Hepatocyte (in vitro differentiated cells): ENCODE measurements at regions not wholly inside any gene's neighbourhood (a gene's known extent, or its start where the extent isn't known, plus 50 kb on each side); places are given as distances from the start of the nearest gene placed in this dataset.

Experiments
- CTCF ChIP-seq: fragments of 200-600 bp; sonication (generic); IDR thresholded peaks from 2 replicates; pipeline ENCODE4 v1.5.1; 2016; ENCODE audit warnings: antibody characterized with exemption, mild to moderate bottlenecking; ENCODE audit not compliant: poor library complexity
- EZH2 ChIP-seq: fragments of 200-600 bp; sonication (generic); IDR thresholded peaks from 2 replicates; pipeline ENCODE4 v1.6.1; 2016; ENCODE audit warnings: antibody characterized with exemption, mild to moderate bottlenecking, borderline replicate concordance
- EZH2phosphoT487 ChIP-seq: fragments of 200-600 bp; sonication (generic); IDR thresholded peaks from one replicate; pipeline ENCODE4 v1.6.1; 2018; ENCODE audit warnings: antibody characterized with exemption, mild to moderate bottlenecking, low read depth, moderate library complexity; ENCODE audit not compliant: unreplicated experiment, severe bottlenecking

GRCh38 chr4:37742149-37742548 lies 56.0 kb upstream of the RELL1 start:
- no peak for TF ChIP-seq CTCF
- no peak for TF ChIP-seq EZH2
- no peak for TF ChIP-seq EZH2phosphoT487
